HCT116 (cell line): ENCODE measurements at regions not wholly inside any gene's neighbourhood (a gene's known extent, or its start where the extent isn't known, plus 50 kb on each side); places are given as distances from the start of the nearest gene placed in this dataset.
"Not testable (repeated sequence)": the region's sequence is repeated elsewhere in the genome, so short reads cannot be mapped to it uniquely, and the experiment has no call there.

Experiments used
- ATAC-seq: fragments of 200-7000 bp; cut with Tn5 transposase; 2 replicates; pipeline ENCODE4 v1.9.1; 2020; ENCODE audit warnings: mild to moderate bottlenecking, moderate library complexity
- BruUV-seq: library from RNA; stranded (reverse); fragments of 400-500 nt; replicated peaks from 2 replicates; lab custom pipeline; 2021; lab: Mats Ljungman, UMichigan
- CTCF ChIA-PET: fragments of 300-600 bp; sonication (Branson Sonifier 250); formaldehyde crosslinking; loops from one replicate; lab custom pipeline; 2021; ENCODE audit warnings: antibody characterized with exemption; lab: Charles Lee
- POLR2A ChIA-PET: fragments of 300-600, 350-600 bp; sonication (Branson Sonifier 250); formaldehyde crosslinking; loops from one replicate; lab custom pipeline; 2021; ENCODE audit warnings: antibody characterized with exemption; lab: Charles Lee
- RAD21 ChIA-PET, 2 experiments: fragments of 300-600 bp; sonication (Branson Sonifier 250); formaldehyde crosslinking; loops; one replicate each; lab custom pipeline; 2023; ENCODE audit warnings: low total read pairs in 2 of 2; ENCODE audit not compliant: uncharacterized antibody in 2 of 2, unreplicated experiment in 2 of 2, low non-redundant PET in 1 of 2; lab: Charles Lee
- DNase-seq: peaks from one replicate; pipeline ENCODE4 v3.0.0-alpha.2; 2010; ENCODE audit warnings: low read depth, low spot score
- H2AFZ ChIP-seq: fragments of 200-600 bp; shearing (Covaris generic), sonication (generic); 2 replicates; pipeline ENCODE4 v1.6.1; 2017; ENCODE audit warnings: low read depth, mixed run types, mixed read lengths, antibody characterized with exemption, low read length; ENCODE audit not compliant: poor library complexity, severe bottlenecking
- H3K27ac ChIP-seq: 2 replicates; pipeline ENCODE4 v1.5.1; 2012; ENCODE audit warnings: low read depth, low read length
- H3K27me3 ChIP-seq: fragments of 200-600 bp; sonication (generic); 2 replicates; pipeline ENCODE4 v1.6.1; 2016; ENCODE audit warnings: mixed run types, low read length, mixed read lengths; ENCODE audit not compliant: insufficient read depth
- H3K36me3 ChIP-seq, 2 experiments: fragments of 200-500 bp in 1 of 2; fragments of 200-600 bp in 1 of 2; sonication (Bioruptor generic) in 1 of 2; sonication (generic) in 1 of 2; 2 replicates each; pipeline versions ENCODE4 v1.5.1 to v1.6.1; 2014 to 2016; ENCODE audit warnings: low read length in 2 of 2, inconsistent platforms in 1 of 2, mixed read lengths in 1 of 2, mixed run types in 1 of 2; ENCODE audit not compliant: insufficient read depth in 2 of 2, control insufficient read depth in 1 of 2
- H3K4me1 ChIP-seq, 2 experiments: fragments of 200-600 bp in 1 of 2; sonication (generic) in 1 of 2; 2 replicates each; pipeline versions ENCODE4 v1.5.1 to v1.6.1; 2012 to 2017; ENCODE audit warnings: low read length in 2 of 2, inconsistent platforms in 1 of 2, mild to moderate bottlenecking in 1 of 2, mixed read lengths in 1 of 2, mixed run types in 1 of 2, moderate library complexity in 1 of 2; ENCODE audit not compliant: insufficient read depth in 2 of 2, control insufficient read depth in 1 of 2
- H3K4me2 ChIP-seq: fragments of 200-600 bp; sonication (generic); 2 replicates; pipeline ENCODE4 v1.6.1; 2017; ENCODE audit warnings: mixed run types, low read length, mixed read lengths
- H3K4me3 ChIP-seq, 2 experiments: fragments of 200-600 bp in 1 of 2; sonication (generic) in 1 of 2; replicated peaks in 1 of 2; 2 replicates each; pipeline ENCODE4 v1.5.1; 2011 to 2016; ENCODE audit warnings: low read length in 2 of 2, control low read depth in 1 of 2, low read depth in 1 of 2, mild to moderate bottlenecking in 1 of 2, mixed read lengths in 1 of 2, mixed run types in 1 of 2
- H3K79me2 ChIP-seq: fragments of 200-600 bp; sonication (generic); 2 replicates; pipeline ENCODE4 v1.6.1; 2017; ENCODE audit warnings: mild to moderate bottlenecking, mixed run types, low read length, moderate library complexity, mixed read lengths; ENCODE audit not compliant: insufficient read depth
- H3K9ac ChIP-seq: fragments of 200-600 bp; sonication (generic); 2 replicates; pipeline ENCODE4 v1.6.1; 2016; ENCODE audit warnings: low read length, mixed read lengths
- H3K9me2 ChIP-seq: fragments of 200-600 bp; sonication (generic), shearing (Covaris generic); 2 replicates; pipeline ENCODE4 v1.6.1; 2017; ENCODE audit warnings: mixed run types, mild to moderate bottlenecking, moderate library complexity; ENCODE audit not compliant: insufficient read depth
- H3K9me3 ChIP-seq, 2 experiments: fragments of 200-500 bp in 1 of 2; fragments of 200-600 bp in 1 of 2; sonication (Bioruptor generic) in 1 of 2; sonication (generic) in 1 of 2; 2 replicates each; pipeline ENCODE4 v1.6.1; 2014 to 2017; ENCODE audit warnings: low read length in 2 of 2, mixed read lengths in 2 of 2, inconsistent platforms in 1 of 2, low read depth in 1 of 2, mild to moderate bottlenecking in 1 of 2, mixed run types in 1 of 2, moderate library complexity in 1 of 2; ENCODE audit not compliant: control insufficient read depth in 1 of 2, insufficient read depth in 1 of 2
- H4K20me1 ChIP-seq: fragments of 200-600 bp; sonication (generic), shearing (Covaris generic); 2 replicates; pipeline ENCODE4 v1.6.1; 2017; ENCODE audit warnings: mixed run types, mild to moderate bottlenecking, moderate library complexity; ENCODE audit not compliant: insufficient read depth
- intact Hi-C: fragments of 100-400 bp; cut with micrococcal nuclease; formaldehyde crosslinking; loops from 2 replicates; pipeline ENCODE4 v1.10.0; 2022

DNA sequence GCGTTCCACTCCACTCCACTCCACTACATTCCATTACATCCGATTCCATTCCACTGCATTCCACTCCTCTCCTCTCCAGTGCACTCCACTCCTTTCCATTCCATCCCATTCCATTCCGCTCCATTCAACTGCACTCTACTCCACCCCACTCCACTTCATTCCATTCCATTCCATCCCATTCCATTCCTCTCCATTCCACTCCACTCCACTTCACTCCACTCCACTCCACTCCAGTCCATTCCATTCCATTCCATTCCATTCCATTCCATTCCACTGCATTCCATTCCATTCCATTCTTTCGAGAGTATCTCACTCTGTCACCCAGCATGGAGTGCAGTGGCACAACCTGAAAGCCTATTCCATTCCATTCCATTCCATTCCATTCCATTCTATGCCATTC, 637.5 kb downstream of the TP53TG3F start:
- BruUV-seq, ATAC-seq, H3K9me2 ChIP-seq, CTCF ChIA-PET, H3K9ac ChIP-seq, H3K4me1 ChIP-seq, DNase-seq, H2AFZ ChIP-seq, H3K4me2 ChIP-seq, H3K27me3 ChIP-seq, POLR2A ChIA-PET, H3K27ac ChIP-seq, H3K79me2 ChIP-seq, RAD21 ChIA-PET, H4K20me1 ChIP-seq, H3K36me3 ChIP-seq, intact Hi-C loops, H3K4me3 ChIP-seq: not testable (repeated sequence)
- peaks cover 41 to 59% of the 10 kb centered on the region in 2 experiments; a peak in 3 of 4 replicates for H3K9me3 ChIP-seq

DNA sequence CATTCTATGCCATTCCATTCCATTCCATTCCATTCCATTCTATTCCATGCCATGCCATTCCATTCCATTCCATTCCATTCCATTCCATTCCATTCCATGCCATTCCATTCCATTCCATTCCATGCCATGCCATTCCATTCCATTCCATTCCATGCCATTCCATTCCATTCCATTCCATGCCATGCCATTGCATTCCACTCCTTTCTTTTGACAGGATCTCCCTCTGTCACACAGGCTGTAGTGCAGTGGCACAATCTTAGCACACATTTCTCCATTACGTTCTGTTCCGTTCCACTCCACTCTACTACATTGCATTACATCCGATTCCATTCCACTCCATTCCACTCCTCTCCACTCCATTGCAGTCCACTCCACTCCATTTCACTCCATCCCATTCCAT, 637.9 kb downstream of the TP53TG3F start:
- not testable (repeated sequence) for BruUV-seq

GRCh38 chr16:34098033-34098432, 638.6 kb downstream of the TP53TG3F start:
- DNase-seq, RAD21 ChIA-PET, H2AFZ ChIP-seq, H3K27ac ChIP-seq, H3K9me2 ChIP-seq, H3K4me3 ChIP-seq, POLR2A ChIA-PET, H3K36me3 ChIP-seq, H3K27me3 ChIP-seq, H3K4me1 ChIP-seq, ATAC-seq, H3K4me2 ChIP-seq, intact Hi-C loops, CTCF ChIA-PET, H3K79me2 ChIP-seq, BruUV-seq, H4K20me1 ChIP-seq, H3K9ac ChIP-seq: not testable (repeated sequence)
- peaks cover 33 to 50% of the 10 kb centered on the region in 2 experiments; a peak in 3 of 4 replicates for H3K9me3 ChIP-seq

More for the DNA sequence above, 637.9 kb downstream of the TP53TG3F start:
- H2AFZ ChIP-seq, DNase-seq, ATAC-seq, CTCF ChIA-PET, H3K9me2 ChIP-seq, H3K27ac ChIP-seq, intact Hi-C loops, H3K27me3 ChIP-seq, POLR2A ChIA-PET, H3K4me3 ChIP-seq, H3K36me3 ChIP-seq, H3K4me2 ChIP-seq, H3K4me1 ChIP-seq, RAD21 ChIA-PET, H3K9ac ChIP-seq, H3K79me2 ChIP-seq, H4K20me1 ChIP-seq: not testable (repeated sequence)
- H3K9me3 ChIP-seq: peaks cover 37 to 57% of the 10 kb centered on the region in 2 experiments; a peak in 3 of 4 replicates

DNA sequence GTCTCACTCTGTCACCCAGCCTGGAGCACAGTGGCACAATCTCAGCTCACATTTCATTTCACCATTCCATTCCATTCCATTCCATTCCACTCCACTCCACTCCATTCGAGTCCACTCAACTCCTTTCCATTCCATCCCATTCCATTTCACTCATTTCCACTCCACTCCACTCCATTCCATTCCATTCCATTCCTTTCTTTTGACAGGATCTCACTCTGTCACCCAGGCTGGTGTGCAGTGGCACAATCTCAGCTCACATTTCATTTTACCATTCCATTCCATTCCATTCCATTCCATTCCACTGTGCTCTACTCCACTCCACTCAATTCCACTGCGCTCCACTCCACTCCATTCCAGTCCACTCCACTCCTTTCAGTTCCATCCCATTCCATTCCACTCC, 639.6 kb downstream of the TP53TG3F start:
- ATAC-seq, RAD21 ChIA-PET, BruUV-seq, H3K27me3 ChIP-seq, H3K9ac ChIP-seq, H3K79me2 ChIP-seq, H4K20me1 ChIP-seq, POLR2A ChIA-PET, H3K36me3 ChIP-seq, H2AFZ ChIP-seq, CTCF ChIA-PET, H3K4me3 ChIP-seq, H3K9me2 ChIP-seq, intact Hi-C loops, H3K27ac ChIP-seq, DNase-seq, H3K4me2 ChIP-seq, H3K4me1 ChIP-seq: not testable (repeated sequence)
- H3K9me3 ChIP-seq: peaks cover 31 to 47% of the 10 kb centered on the region in 2 experiments; a peak in 3 of 4 replicates
